Heart right ventricle (tissue), 16 donors: ENCODE measurements at regions not wholly inside any gene's neighbourhood (a gene's known extent, or its start where the extent isn't known, plus 50 kb on each side); places are given as distances from the start of the nearest gene placed in this dataset.
"Not testable (repeated sequence)": the region's sequence is repeated elsewhere in the genome, so short reads cannot be mapped to it uniquely, and the experiment has no call there.

Experiments
- ATAC-seq, 8 donors: fragments of 200-7000 bp; cut with Tn5 transposase; one replicate each; pipeline ENCODE4 v1.9.1; 2020; ENCODE audit warnings: mild to moderate bottlenecking in 8 of 8, moderate library complexity in 8 of 8, moderate number of reproducible peaks in 1 of 8
- DNase-seq, 2 donors: peaks; one replicate each; pipeline ENCODE4 v3.0.0-alpha.2; 2020
- H3K27ac ChIP-seq, 10 donors: fragments of 200-600 bp; sonication (generic) in 2 of 10; one replicate each; pipeline versions ENCODE4 v1.5.0 to v1.8.0; 2020 to 2022; ENCODE audit warnings: mild to moderate bottlenecking in 3 of 10
- H3K27me3 ChIP-seq, 7 donors: fragments of 200-600 bp; one replicate each; pipeline ENCODE4 v1.8.0; 2021 to 2022; ENCODE audit warnings: mild to moderate bottlenecking in 2 of 7
- H3K36me3 ChIP-seq, 9 donors: fragments of 200-600 bp; sonication (generic) in 1 of 9; one replicate each; pipeline versions ENCODE4 v1.5.0 to v1.8.0; 2020 to 2022; ENCODE audit warnings: mild to moderate bottlenecking in 2 of 9
- H3K4me1 ChIP-seq, 9 donors: fragments of 200-600 bp; sonication (generic) in 1 of 9; one replicate each; pipeline versions ENCODE4 v1.5.0 to v1.8.0; 2020 to 2022; ENCODE audit warnings: mild to moderate bottlenecking in 4 of 9
- H3K4me3 ChIP-seq, 10 donors: fragments of 200-600 bp; sonication (generic) in 2 of 10; one replicate each; pipeline versions ENCODE4 v1.5.0 to v1.8.0; 2020 to 2022; ENCODE audit warnings: mild to moderate bottlenecking in 7 of 10, moderate library complexity in 2 of 10
- H3K9me3 ChIP-seq, 11 donors: fragments of 200-600 bp in 10 of 11; sonication (generic) in 2 of 11; one replicate each; pipeline versions ENCODE4 v1.5.0 to v1.8.0; 2013 to 2022; ENCODE audit warnings: mild to moderate bottlenecking in 2 of 11, control low read depth in 1 of 11, moderate library complexity in 1 of 11
- WGBS, 2 donors: extraction: QIAGEN DNeasy Blood & Tissue Kit; methylation state at CpG; one replicate each; pipeline ENCODE4 v1.1.7; 2013; ENCODE audit warnings: inconsistent platforms in 1 of 2; 5-methylcytosine and 5-hydroxymethylcytosine counted together
- intact Hi-C, 10 donors: fragments of 100-400 bp; cut with DNase I; formaldehyde crosslinking; loops; one replicate each; pipeline versions ENCODE4 v1.11.1 to v1.14.2; 2022
- TF ChIP-seq, protein P1 (sequence below), 9 donors: fragments of 200-600 bp; sonication (generic) in 2 of 9; IDR thresholded peaks; one replicate each; pipeline versions ENCODE4 v1.5.0 to v1.8.0; 2021 to 2022; ENCODE audit warnings: antibody characterized with exemption in 9 of 9, mild to moderate bottlenecking in 5 of 9, moderate library complexity in 1 of 9
- donor health status: Arrhythmogenic right ventricular cardiomyopathy.
- donor health status: ischemic (EF 13 %, LVEDD 7.1; RV severe dilation, severe dysfunction).
- donor health status: healthy with polysubstance abuse.
- donor health status: DM: no; HTN: yes; CAD: no.
- donor health status: DM: no; HTN: no; CAD: no.
- donor health status: ischemic (EF 25% LVEDD 6.9; RV normal size, moderate dysfunction).
- donor health status: ischemic (EF 25% LVEDD 5.7; RV mildly dilated, moderate dysfunction).
- donor health status: healthy.
- donor health status: DM: yes; HTN: yes; CAD: no.
- donor health status: Ischemic cardiomyopathy.
- donor health status: ischemic (EF 35%, LVEDD 5.7; RV mildly dilated, moderate dysfunction).
- donor health status: nonischemic (EF 11% LVEDD 7.7; RV severe dilation, severe dysfunction).
- donor health status: DM: yes; HTN: yes; CAD: no.
- donor health status: PGD.
- donor health status: ischemic (EF 29% LVEDD 5.4; RV normal size, mild dysfunction).
- donor health status: nonischemic (EF 23%, LVEDD 6.1; RV moderate dilation, normal function).

DNA sequence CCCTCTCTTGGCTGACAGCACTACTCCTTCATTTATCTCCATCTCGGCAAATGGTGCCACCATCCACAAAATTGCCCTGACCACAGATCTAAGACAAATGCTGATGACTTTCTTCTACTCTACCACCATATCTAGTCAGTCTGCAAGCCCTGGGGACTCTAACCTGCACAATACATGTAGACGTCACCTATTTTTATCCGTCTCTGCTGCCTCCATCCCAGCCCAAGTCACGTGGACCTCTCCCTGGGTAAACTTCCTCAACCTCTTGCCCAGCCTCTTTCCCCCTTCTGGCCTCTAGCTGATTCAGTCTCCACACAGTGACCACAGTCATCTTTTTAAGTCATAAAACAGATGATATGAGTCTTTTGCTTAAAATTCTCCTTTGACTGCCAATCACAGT lies 1203.0 kb downstream of the AACS start:
- no peaks in the 10 kb centered on the region for H3K36me3 ChIP-seq
- no peak overlapping the region for H3K4me3 ChIP-seq
- intact Hi-C loops, result no loop called here
- no peaks in the 10 kb centered on the region for H3K4me1 ChIP-seq
- DNase-seq, result no peak
- H3K9me3 ChIP-seq, result no peaks in the 10 kb centered on the region
- H3K27ac ChIP-seq, result no peak overlapping the region
- no peak for ATAC-seq
- peaks cover 0 to 11% (median 0%) of the 10 kb centered on the region in 7 donors for H3K27me3 ChIP-seq
- WGBS, 2 donors, result 83% methylated on average over 4 of the region's 4 CpGs
- TF ChIP-seq, protein P1, sequence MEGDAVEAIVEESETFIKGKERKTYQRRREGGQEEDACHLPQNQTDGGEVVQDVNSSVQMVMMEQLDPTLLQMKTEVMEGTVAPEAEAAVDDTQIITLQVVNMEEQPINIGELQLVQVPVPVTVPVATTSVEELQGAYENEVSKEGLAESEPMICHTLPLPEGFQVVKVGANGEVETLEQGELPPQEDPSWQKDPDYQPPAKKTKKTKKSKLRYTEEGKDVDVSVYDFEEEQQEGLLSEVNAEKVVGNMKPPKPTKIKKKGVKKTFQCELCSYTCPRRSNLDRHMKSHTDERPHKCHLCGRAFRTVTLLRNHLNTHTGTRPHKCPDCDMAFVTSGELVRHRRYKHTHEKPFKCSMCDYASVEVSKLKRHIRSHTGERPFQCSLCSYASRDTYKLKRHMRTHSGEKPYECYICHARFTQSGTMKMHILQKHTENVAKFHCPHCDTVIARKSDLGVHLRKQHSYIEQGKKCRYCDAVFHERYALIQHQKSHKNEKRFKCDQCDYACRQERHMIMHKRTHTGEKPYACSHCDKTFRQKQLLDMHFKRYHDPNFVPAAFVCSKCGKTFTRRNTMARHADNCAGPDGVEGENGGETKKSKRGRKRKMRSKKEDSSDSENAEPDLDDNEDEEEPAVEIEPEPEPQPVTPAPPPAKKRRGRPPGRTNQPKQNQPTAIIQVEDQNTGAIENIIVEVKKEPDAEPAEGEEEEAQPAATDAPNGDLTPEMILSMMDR (IDR thresholded peaks at IDR 0.05), result no peak

DNA sequence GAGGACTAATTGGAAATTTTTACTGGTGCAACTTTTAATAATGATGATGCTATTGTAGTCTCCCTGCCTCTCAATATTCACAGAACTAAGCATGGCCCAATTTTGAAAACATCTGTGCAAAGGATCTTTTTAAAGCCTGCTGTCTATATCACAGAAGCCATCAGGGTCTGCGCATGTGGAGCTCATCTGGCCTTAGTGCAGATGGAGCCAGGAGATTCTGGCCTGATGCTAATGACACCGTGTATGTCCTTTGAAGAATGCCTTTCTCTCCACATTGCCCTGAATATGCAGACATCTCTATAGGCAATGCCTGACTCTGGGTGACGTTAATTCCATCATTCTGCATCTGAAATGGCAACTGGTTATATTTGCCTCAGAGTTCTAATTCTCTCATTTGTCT lies 1205.9 kb downstream of the AACS start:
- Histone ChIP-seq H3K27me3 (peaks cover 0 to 11% (median 0%) of the 10 kb centered on the region in 7 donors), H3K4me3 (no peak overlapping the region), H3K36me3 (no peaks in the 10 kb centered on the region), H3K27ac (no peak overlapping the region), H3K9me3 (peaks cover 0 to 3% (median 0%) of the 10 kb centered on the region in 11 donors), H3K4me1 (no peaks in the 10 kb centered on the region)
- TF ChIP-seq, protein P1 (IDR thresholded peaks at IDR 0.05), result no peak
- intact Hi-C loops, result no loop called here
- WGBS, 2 donors, result 65 to 69% methylated on average over 3 of the region's 3 CpGs
- ATAC-seq (no peak), DNase-seq (no peak)

DNA sequence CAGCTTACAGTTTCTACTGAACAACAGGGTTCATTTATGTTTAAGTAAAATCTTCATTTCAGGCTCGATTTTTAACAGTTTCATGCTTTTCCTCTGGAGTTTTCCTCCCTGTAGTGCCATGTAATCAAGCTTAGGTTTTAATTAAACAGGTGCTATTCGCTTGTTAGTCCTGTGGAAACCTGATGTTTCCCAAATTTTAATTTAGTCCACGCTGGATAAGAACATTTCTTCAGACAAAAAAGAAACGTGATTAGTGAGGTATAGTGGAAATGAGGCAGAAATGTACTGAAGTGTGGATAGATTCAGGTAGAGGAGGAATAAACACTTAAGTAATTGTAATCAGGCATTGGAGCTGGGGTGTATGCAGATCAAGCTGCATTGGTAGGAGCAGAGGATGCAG lies 1217.5 kb downstream of the AACS start:
- intact Hi-C loops, result no loop called here
- TF ChIP-seq, protein P1 (IDR thresholded peaks at IDR 0.05), result no peak
- H3K4me1 ChIP-seq, result no peaks in the 10 kb centered on the region
- 55 to 56% methylated on average over 4 of the region's 4 CpGs for WGBS, 2 donors
- no peaks in the 10 kb centered on the region for H3K27me3 ChIP-seq
- H3K9me3 ChIP-seq, result peaks cover 0 to 5% (median 0%) of the 10 kb centered on the region in 11 donors
- H3K36me3 ChIP-seq, result no peaks in the 10 kb centered on the region
- H3K4me3 ChIP-seq, result no peak overlapping the region
- ATAC-seq, result no peak
- DNase-seq, result no peak
- no peak overlapping the region for H3K27ac ChIP-seq

DNA sequence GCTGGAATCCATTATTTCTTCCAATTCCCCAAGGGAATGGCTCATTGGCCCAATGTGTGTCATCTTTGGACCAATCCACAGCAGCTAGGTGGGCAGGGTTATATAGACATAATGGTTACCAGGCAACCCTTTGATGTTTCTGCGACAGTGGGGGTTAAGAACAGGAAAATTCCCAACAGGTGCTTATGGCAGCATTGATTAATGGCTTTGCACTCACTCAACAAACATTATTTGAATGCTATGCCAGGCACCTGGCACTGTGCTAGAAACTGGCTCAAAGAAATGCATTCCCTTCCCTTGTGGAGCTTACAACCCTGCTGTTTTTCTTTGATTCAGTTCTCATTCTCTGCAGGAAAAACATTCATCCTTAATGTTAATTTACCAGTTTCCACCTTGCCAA lies 1221.0 kb downstream of the AACS start:
- H3K9me3 ChIP-seq, result peaks cover 0 to 6% (median 0%) of the 10 kb centered on the region in 11 donors
- TF ChIP-seq, protein P1 (IDR thresholded peaks at IDR 0.05), result no peak
- WGBS, 2 donors, result 63 to 75% methylated on average over 1 of the region's 1 CpG
- no peaks in the 10 kb centered on the region for H3K36me3 ChIP-seq
- H3K27me3 ChIP-seq, result no peaks in the 10 kb centered on the region
- DNase-seq, result no peak
- H3K4me3 ChIP-seq, result no peak overlapping the region
- H3K4me1 ChIP-seq, result no peaks in the 10 kb centered on the region
- H3K27ac ChIP-seq, result no peak overlapping the region
- ATAC-seq, result no peak
- intact Hi-C loops, result no loop called here

DNA sequence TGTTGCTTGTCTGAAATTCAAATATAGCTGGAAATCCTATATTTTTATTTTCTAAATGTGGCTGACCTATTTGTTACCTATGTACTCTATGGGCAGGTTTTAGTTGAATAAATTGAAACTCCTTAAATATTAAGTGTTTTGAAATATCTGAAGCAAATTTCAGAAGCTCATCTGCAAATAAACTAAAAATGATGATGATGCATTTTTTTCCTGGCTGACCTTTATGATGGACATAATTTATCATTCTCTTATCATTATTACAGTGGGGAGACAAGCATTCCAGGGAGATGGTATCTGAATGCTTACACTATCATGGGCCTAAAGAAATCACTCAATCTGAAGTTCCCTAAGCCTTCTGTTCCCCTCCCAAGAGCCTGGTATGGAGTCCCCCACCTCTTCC lies 1225.2 kb downstream of the AACS start:
- TF ChIP-seq, protein P1 (IDR thresholded peaks at IDR 0.05), result no peak
- Histone ChIP-seq H3K36me3 (no peaks in the 10 kb centered on the region), H3K27me3 (no peaks in the 10 kb centered on the region), H3K4me3 (no peak overlapping the region), H3K4me1 (no peaks in the 10 kb centered on the region), H3K9me3 (peaks cover 0 to 24% (median 5%) of the 10 kb centered on the region in 11 donors), H3K27ac (no peak overlapping the region)
- DNase-seq, result no peak
- intact Hi-C loops, result no loop called here
- ATAC-seq, result no peak

DNA sequence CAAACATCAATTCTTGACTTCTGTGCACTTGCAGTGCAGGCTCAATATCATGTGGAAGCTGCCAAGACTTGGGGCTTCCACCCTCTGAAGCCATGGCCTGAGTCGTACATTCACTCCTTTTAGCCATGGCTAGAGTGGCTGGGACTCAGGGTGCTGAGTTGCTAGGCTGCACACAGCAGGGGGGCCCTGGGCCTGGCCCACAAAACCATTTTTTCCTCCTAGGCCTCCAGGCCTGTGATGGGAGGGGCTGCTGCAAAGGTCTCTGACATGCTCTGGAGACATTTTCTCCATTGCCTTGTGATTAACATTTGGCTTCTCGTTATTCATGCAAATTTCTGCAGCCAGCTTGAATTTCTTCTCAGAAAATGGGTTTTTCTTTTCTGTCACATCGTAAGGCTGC lies 1226.8 kb downstream of the AACS start:
- H3K4me3 ChIP-seq, ATAC-seq, DNase-seq, intact Hi-C loops, H3K4me1 ChIP-seq, H3K27me3 ChIP-seq, H3K27ac ChIP-seq, H3K36me3 ChIP-seq: not testable (repeated sequence)
- peaks cover 0 to 24% (median under 1%) of the 10 kb centered on the region in 11 donors for H3K9me3 ChIP-seq
- WGBS, 2 donors, result 70 to 73% methylated on average over 3 of the region's 3 CpGs
